NCI-H748 (cell line): ENCODE measurements at regions not wholly inside any gene's neighbourhood (a gene's known extent, or its start where the extent isn't known, plus 50 kb on each side); places are given as distances from the start of the nearest gene placed in this dataset.

Experiments used
- DNase-seq: peaks from one replicate; lab custom pipeline; 2025; ENCODE audit not compliant: unreplicated experiment; lab: John Stamatoyannopoulos, UW

DNA sequence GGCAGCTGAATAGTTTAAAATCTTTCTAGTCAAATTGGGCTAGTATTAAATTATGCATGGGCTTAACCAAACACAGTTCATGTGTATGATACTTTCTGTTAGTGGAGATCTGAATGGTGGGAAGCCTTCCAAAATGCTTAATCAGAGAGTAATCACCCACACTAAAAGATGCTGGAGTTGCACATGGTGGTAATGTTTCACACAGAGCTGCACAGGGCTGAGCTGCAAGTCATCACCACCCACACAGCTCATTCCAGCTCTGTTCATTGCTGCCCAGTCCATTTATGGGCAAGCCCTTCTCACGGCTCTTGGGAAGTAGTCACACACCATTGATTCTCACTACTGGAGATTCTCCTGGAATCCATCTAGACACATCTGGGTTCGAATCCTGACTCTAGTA lies 351.5 kb upstream of the KCNN2 start:
- DNase-seq = no peak

DNA sequence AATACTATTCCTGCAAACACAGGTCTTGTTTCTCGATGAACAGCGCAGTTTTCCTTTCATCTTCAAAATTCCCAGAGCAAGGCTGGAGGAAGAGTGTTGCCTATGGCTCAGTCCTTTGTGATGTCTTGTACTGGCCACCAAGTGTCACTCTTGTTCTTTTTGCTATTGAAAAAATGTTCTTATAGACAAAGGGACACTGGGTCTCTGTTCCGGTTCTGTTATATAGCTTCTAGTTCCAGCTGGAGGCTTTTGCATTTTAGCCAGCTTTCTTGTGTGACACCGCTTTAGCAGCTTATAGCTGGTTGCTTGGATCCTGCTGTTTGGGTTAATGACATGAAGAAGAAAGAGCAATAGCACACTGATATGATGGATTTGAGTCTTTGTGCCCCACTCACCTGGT lies 343.7 kb upstream of the KCNN2 start:
- no peak for DNase-seq

DNA sequence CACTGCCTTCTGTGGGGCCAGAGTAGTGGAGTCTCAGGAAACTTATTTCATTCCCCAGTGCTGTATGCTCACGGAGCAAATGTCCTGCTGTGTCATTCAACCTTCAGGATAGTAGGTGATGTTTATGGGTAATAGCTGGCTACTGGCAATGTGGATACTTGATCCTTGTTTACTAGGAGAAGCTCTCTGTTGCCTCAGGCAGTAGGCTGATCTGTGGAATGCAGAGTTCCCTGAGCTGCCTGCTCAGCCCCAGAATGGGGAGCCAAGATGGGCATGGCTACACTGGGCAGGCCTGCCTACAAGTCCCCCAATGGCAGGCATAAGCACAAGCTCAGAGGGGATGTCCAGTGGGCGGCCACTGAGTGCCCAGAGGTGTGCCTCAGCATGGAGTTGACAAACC lies 323.1 kb upstream of the KCNN2 start:
- no peak for DNase-seq

DNA sequence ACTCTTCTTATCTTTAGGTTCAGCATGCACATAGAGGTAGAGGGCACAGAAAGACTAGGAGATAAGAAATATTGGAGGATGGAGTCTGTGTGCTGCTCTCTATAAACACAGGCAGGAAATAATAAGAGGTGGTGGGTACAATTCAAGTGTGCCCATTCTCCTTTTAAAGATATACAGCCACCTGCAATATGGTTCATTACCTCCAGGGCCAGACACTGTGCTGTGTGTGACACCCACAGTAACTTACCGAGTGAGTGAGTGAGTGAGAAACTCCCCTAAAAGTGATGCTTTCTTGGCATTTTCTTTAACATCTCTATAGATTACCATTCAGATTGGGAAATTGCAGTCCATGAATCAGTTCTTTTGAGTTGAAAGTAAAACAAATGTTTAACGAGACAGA lies 311.8 kb upstream of the KCNN2 start:
- no peak for DNase-seq

DNA sequence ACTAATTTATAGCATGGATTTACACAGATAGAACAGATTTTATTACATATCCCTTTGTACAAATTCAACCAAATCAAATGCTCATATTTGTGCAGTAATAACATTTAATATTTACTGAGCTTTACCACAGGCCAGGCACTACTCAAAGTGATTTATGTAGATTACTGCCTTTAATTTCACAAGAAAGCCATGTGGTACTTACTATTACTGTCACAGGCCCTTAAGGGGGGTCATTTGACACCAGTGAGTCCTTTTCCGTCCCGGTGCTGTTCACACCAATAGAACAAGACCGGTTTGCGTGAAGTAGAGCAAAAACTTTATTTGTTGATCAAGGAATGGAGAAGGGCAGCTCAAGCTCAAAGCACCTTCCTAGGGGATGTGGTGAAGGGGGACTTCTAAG lies 308.5 kb upstream of the KCNN2 start:
- no peak for DNase-seq

DNA sequence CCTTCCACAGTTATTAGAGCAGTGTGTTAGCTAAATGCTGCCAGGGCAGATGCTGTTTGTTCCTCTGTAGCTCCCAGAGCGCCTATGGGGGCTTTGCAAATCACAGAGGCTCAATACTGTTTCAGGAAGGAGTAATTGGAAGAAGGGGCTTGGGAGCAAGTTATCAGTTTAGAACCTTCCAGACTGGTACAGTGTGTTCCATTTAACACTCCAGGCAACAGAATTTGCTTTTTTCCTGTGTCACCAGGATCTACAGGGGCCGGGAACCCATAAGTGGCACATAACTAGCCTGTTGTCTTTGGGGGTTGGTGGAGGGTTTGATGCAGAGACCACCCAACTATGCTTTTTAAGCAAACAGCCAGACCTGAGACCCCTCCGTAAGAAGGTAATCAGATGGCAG lies 307.3 kb upstream of the KCNN2 start:
- DNase-seq = no peak

DNA sequence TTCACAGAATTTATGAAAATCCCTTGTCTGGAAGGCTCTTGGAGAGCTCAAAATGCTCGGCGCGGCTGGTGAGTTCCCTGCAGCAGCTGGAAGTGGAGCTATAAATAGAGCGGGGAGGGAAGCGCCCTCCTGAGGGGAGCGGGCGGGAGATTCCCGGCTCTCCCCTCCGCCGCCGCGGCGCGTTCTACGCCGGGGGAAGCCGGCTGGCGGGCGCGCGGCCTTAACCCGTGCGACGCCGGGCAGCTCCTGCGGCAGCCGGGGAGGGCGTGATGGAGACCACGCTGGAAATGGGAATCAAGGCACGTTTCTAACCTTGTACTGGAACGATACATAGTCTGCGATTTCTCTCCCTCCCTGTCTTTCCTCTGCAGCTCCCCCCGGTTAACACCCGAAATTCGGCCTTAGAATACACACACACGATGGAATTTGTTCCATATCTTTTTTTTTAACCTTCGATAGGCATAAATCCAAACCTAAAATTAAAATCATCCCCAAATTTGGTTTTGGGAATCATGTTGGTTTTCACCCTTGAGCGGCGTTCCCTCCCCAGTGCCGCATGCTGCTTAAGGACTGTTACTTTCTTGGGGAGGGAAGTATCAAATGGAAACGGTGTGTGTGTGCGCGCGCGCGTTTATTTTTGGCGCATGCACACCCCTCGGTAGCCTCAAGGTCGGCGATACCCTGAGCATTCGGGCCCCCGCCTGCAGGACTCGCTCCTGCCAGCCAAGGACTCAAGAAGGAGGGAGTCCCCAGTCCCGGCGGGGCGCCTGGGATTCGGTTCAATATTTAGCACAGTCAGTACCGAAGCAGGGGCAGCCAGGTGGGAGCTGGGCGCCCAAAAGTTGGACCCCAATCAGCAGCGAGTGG lies 306.3 kb upstream of the KCNN2 start:
- DNase-seq = peak; percentile 79

DNA sequence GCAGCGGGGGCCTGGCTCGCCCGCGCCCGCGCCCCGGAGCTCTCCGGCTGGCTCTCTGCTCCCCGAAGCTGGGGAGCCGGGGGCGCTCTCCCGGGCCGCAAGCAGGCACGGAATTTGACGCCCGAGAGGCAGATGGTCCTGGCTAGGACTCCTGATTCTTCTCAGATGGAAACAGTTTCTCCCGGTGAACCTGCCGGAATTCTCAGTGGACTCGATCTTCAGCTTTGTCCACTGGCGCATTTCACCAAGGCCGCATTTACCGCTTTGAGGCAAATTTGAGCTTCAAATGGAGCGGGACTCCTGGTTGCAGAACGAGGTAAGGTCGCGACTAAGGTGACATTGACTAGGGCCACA lies 305.7 kb upstream of the KCNN2 start:
- no peak for DNase-seq

DNA sequence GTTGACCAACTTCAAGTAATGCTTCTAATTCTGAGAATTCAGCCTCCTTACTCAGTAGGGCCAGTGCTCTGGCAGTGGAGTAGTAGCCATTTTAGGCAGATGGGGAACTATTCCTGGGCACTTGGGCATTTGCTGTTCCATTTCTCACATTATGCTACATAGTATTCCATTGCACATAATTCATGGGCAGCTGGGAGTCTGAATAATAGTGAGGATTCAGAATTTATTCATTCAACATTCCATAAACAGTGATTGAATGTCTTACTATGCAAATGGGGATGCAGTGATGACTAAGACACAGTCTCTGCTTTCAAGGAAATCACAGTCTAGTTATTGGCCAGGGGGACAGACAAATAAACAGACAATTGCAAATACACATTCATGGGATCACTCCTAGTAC lies 301.0 kb upstream of the KCNN2 start:
- DNase-seq = no peak

DNA sequence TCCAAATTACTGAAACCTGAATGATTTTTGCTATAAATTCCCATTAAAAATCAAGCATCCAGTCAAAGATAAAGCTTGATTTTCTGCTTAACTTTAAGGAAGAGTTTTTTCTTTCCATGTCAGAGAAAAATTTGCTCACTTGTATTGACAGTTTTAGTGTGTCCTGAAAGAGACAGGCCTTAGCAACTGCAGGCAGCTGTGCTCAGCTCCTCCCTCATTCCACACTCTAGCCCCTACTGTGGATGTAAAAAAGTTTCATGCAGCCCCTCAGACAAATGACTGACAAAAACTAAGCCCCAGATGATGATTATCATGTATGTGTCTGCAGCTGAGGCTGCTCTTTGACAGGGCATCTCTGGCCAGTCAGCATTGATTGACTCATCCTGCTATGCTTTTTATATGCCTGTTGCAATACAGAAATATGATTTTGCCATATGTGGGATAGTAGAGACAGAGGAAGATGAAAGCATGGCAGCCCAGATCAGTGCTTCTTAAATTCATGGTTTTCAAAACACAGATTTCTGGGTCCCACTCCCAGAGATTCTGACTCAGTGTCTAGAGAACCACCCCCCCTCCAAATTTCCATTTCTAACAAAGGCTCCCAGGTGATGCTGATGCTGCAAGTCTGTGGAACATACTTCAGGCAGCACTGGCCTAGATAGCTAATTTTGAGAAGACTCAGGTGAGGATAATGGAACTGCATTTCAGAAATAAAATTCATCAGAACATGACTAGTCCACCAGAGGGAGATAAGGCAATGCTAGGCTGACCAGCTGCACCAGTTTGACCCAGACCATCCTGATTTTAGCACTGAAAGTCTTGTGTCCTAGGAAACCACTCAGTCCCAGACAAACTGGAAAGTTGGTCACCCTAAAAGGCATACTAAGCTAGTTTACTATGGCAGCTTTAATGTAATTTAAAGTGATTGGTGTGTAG lies 298.7 kb upstream of the KCNN2 start:
- DNase-seq = no peak

DNA sequence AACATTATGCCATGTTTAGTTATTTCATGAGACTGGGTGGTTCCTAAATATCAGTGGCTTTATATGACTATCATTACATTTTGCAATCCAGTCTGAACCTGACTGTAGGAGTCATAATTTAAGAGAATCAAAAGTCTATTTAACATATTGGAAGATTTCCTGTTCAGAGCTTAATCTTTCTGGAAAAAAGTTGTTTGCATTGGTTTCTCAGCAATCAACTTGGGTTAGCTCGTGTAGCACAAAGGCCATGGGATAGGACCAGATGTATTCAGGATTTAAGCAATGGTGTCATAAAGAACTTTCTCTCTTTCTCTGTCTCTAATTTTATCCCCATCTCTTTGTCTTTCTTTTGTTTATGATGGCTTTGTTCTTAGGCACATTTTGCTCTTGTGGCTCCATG lies 296.0 kb upstream of the KCNN2 start:
- DNase-seq = no peak

DNA sequence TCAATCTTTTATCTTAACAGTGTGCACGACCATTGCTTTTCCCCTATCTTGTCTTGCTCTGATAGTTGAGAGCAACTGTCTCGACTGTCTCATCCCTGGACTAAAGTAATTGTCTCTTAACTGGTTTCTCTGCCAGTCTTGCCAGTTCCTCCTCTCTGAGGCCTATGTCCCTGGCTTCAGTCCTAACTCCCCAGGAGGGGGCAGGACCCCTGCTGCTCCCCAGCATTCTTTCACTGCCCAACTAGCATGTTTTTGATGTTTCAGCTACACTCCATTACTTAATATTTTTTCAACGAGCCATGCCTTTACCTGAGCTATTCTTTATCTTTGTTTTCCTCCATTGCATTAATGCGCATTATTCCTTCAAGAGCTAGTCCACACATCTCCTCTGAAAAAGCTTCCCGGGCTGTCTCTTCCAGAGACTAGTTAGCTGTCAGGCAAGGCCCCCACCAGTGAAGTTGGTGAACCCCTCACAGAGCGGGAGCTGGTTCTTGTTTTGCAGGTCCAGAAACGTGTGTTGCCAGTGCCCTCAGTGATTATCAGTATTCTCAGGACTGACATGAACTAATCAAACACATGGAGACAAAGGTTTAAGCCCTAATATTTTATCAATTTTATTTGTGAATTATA lies 291.7 kb upstream of the KCNN2 start:
- DNase-seq = no peak

DNA sequence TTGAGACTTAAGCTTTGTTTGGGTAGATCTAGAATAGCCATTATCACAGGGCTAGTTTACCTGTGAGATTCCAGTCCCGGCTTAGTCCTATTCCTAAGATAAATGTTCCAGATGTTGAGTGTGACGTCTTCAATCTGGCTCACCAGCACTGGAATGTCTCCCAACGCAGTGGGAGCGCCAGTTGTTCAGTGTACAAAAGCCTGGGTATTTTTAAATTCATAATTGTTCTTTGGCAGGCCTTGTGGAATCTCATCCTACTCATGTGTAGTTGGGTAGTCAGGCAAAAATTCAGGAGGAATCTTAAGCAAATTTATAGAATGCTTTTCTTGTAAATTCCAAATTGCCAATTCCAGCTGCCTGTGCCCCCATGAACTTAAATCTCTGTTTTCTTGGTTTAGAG lies 272.6 kb upstream of the KCNN2 start:
- no peak for DNase-seq

DNA sequence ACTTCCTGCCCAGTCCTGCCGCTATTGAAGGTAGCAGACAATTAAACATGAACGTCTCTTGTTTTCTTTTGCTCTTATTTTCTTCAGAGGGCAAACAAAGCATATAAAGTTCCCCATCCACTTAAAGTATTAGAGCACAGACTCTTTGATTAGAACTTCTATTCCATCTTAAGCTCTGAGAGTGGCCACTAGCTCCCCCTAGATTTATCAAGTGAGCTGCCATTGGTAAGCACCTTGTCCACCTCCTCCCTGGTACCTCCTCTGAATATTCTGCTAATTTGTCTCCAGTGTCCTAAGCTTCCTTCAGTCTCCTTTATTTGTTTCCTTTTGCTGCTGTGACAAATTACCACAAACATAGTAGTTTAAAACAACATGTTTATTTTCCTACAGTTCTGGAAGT lies 264.3 kb upstream of the KCNN2 start:
- DNase-seq = no peak

DNA sequence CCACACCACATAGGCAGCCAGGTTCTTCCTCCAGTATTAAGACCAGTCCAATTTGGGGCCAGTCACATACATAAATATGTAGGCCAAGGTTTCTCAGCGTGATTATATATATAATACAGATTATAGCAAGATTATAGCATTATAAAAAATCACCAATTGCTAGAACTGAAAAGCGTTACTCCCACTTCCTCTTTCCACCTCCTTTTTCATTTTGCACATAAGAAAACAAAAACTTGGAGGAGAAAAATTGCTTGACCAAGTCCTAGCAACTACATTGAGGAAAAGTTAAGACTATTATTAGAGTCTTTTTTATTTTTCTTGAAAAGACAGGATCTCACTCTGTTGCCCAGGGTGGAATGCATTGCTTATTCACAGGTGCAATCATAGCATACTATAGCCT lies 262.7 kb upstream of the KCNN2 start:
- no peak for DNase-seq

DNA sequence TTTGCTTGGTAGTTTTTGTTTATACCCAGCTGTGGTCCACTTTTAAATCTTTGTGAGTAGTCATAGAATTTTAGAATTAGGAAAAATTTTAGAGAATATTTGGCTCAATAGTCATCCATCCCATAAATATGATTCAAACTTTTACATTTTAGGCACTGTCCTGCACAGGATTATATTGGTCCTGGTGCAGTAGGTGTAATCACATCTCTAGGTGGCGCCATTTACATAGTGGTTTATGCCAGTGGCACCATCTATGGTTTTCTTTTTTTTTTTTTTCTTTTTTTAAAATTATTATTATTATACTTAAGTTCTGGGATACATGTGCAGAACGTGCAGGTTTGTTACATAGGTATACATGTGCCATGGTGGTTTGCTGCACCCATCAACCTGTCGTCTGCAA lies 260.7 kb upstream of the KCNN2 start:
- DNase-seq = peak; percentile 20

DNA sequence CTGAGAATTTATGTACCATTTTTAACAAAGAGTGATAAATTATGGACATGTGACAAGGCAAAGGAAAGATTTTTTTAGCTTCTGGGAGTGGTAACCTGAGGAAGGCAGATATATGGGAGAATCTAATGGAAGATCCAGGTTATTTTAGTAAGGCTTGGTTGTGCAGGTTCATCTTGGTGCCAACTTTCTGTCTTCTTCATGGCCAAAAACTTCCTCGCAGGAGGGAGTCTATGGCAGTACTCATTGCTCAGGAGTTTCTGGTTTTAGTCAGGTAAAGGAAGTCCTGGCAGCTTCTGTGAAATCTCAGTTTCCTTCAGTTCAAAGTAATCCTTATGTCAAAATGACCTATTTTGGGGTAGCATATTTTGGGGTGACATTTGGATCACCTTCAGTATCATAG lies 248.3 kb upstream of the KCNN2 start:
- DNase-seq = no peak

DNA sequence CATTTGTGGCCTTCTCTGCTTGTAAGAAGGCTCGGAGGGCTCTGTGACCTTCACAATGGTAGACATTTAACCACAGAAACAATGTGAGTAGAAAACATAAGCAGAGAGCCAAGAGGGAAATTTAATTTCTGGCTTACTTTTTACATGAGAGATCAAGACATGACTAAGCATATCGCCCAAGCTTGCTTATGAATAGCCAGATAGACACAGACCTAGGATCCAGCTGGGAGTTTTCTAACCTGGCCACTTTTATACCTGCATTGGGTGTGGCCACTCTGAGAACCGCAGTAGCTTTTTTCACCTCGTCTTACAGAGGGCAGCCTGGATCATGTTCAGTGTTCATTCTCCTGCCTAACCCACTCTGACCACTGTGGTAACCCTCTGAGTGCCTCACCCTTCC lies 244.9 kb upstream of the KCNN2 start:
- DNase-seq = no peak

DNA sequence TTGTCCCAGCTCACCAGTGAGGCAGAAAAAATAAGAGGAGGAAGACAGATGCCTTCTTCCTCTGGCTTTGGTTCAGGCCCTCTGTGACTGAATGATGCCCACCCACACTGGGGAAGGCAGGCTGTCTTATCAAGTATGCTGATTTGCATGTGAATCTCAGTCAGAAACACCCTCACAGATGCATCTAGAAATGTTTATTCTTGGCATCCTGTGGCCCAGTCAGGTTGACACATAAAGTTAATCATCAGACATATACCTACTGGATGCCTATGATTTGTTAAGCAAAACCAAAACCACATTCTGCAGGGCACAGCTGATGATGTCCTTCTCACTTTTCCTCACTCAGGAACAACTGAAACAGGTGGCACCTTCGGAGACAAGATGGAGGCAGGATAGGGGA lies 243.4 kb upstream of the KCNN2 start:
- DNase-seq = no peak

DNA sequence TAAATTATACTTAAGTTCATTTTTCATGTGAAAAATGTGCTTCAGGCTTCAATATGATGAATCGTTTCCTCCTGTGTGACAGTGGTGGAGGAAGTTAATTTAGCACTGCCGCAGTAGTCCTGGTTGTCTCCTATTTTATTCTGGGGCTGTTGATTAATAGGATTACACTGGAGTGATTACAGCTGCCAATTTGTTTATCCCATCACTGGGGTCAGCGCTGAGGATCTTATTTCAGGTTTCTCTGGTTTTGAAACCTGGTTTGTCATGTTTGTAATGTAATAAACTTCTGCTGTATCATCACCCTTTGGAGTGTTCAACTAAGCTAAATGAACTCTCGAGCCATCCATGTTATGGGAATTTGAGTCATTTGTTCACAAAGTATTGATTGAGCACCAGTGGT lies 241.7 kb upstream of the KCNN2 start:
- no peak for DNase-seq

DNA sequence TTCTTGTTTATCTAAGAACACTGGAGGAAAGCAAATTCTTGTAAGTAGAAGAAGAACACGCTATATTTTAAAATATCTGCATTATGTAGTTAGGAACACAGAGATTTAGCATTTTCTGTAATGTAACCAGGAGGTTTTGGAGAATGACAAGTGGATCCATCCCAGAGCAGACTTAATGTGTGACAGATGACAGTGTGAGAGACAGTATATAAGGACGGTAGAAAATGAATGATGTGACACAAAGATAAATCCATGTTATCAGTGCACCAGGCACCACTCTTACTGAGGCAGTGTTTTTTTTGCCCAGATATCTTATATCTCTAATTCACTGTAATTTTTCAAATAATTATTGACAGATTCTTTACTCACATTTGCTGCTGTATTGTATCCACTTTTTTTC lies 239.0 kb upstream of the KCNN2 start:
- DNase-seq = no peak

DNA sequence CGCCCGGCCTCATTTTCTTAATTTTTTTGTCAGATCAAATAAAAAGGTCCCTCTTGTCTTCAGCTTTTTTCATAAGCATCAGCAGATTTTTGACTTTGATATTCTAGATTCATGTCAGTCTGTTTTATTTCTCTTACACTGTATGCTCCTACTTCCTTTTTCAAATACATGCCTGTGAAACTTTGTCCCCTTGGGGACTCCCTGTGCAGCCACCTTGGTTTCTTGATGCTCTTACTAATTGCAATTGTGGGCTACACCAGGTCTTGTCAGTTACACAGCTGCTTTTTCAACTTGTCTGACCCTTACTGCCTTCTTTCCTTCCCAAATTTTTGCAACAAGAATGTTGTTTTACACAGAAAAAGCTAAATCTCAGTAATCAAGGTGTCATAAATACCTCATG lies 238.2 kb upstream of the KCNN2 start:
- DNase-seq = no peak
